OCI-LY1 (cell line): ENCODE measurements at regions not wholly inside any gene's neighbourhood (a gene's known extent, or its start where the extent isn't known, plus 50 kb on each side); places are given as distances from the start of the nearest gene placed in this dataset.

Source experiments
- EZH2 ChIP-seq: fragments of 200-600 bp; sonication (generic), shearing (Covaris generic); IDR thresholded peaks from 2 replicates; pipeline ENCODE4 v1.8.0; 2017; ENCODE audit warnings: borderline replicate concordance, mixed run types, mild to moderate bottlenecking, antibody characterized with exemption, low read length, moderate library complexity, mixed read lengths
- TF ChIP-seq, protein P1 (sequence below): fragments of 200-600 bp; sonication (generic), shearing (Covaris generic); IDR thresholded peaks from 2 replicates; pipeline ENCODE4 v1.5.1; 2017; ENCODE audit warnings: mild to moderate bottlenecking, antibody characterized with exemption, low read length, moderate library complexity, mixed read lengths

DNA sequence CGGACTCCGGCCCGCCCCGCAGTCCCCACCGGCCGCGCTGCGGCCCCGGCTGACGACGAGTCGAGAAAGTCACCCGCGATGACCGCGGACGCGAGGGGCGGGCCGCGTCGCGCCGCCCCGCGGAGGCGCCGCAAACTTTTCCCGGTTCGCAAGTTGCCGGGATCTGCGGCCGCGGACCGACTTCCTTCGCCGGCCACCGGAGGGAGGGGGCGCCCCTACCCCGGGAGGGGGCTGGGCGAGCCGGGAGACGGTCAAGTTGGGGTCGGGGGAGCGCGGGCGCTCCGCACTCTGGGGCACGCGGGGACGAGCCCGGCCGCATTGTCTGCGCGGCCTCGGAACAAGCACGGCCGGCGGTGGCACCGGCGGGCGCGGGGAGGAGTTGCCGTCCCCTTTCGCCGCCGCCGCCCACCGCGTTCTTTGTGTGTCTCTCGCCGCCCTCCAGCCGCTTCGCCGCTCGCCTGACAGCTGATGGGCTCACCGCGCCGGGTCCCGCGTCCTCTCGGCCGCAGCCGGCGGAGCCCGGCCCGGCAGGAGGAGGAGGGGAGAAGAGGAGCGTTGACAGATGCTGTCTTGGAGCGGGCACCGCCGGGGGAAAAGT, 131.6 kb downstream of the OGFRL1 start:
- no peak for TF ChIP-seq EZH2
- TF ChIP-seq, protein P1, sequence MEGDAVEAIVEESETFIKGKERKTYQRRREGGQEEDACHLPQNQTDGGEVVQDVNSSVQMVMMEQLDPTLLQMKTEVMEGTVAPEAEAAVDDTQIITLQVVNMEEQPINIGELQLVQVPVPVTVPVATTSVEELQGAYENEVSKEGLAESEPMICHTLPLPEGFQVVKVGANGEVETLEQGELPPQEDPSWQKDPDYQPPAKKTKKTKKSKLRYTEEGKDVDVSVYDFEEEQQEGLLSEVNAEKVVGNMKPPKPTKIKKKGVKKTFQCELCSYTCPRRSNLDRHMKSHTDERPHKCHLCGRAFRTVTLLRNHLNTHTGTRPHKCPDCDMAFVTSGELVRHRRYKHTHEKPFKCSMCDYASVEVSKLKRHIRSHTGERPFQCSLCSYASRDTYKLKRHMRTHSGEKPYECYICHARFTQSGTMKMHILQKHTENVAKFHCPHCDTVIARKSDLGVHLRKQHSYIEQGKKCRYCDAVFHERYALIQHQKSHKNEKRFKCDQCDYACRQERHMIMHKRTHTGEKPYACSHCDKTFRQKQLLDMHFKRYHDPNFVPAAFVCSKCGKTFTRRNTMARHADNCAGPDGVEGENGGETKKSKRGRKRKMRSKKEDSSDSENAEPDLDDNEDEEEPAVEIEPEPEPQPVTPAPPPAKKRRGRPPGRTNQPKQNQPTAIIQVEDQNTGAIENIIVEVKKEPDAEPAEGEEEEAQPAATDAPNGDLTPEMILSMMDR: no peak
